ENCODE measurements at regions not wholly inside any gene's neighbourhood (a gene's known extent, or its start where the extent isn't known, plus 50 kb on each side); places are given as distances from the start of the nearest gene placed in this dataset.

DNA sequence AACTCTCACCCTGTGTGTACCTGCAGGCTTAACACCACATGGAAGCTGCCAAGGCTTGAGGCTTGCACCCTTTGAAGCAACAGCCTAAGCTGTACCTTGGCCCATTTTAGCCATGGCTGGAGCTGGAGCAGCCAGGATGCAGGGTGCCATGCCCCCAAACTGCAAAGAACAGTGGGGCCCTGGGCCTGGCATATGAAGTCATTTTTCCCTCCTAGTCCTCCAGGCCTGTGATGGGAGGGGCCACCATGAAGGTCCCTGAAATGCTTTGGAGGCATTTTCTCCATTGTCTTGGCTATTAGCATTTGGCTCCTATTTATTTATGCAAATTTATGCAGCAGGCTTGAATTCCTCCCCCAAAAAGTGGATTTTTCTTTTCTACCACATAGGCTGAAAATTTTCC, 238.4 kb downstream of the CDCA7 start:
- Histone ChIP-seq H3K4me2 (ENCODE audit: insufficient read depth in 1 of 2, low read depth in 2 of 2, low read length in 2 of 2) (no peak overlapping the region), H2AK5ac (ENCODE audit: low read depth, low read length) (no peak overlapping the region), H3K9me3 (ENCODE audit: insufficient read depth in 2 of 2, low read depth in 1 of 2, low read length in 1 of 2) (peaks cover 13 to 16% of the 10 kb centered on the region in 2 experiments), H2BK15ac (ENCODE audit: low read length) (no peak overlapping the region), H4K91ac (replicated peaks; ENCODE audit: insufficient read length, low read length) (no peak overlapping the region), H3K36me3 (ENCODE audit: control insufficient read depth in 2 of 4, insufficient read depth in 4 of 4, low read length in 3 of 4) (no peaks in the 10 kb centered on the region), H3K27me3 (replicated peaks in 1 of 4; ENCODE audit: control insufficient read depth in 3 of 4, extremely low read depth in 1 of 4, insufficient read depth in 3 of 4, low read length in 3 of 4) (no peaks in the 10 kb centered on the region), H3K14ac (ENCODE audit: insufficient read length) (no peak overlapping the region), H3K56ac (replicated peaks; ENCODE audit: insufficient read length, low read depth, low read length) (no peak overlapping the region), H2BK120ac (replicated peaks; ENCODE audit: low read depth, low read length) (no peak overlapping the region), H2BK20ac (ENCODE audit: low read length) (no peak overlapping the region), H2BK5ac (ENCODE audit: low read depth, low read length) (no peak overlapping the region), H2BK12ac (ENCODE audit: low read depth, low read length) (no peak overlapping the region), H4K5ac (ENCODE audit: insufficient read length, low read depth, low read length) (no peak overlapping the region), H3K4me3 (ENCODE audit: extremely low read depth in 1 of 4, insufficient read depth in 2 of 4, low read depth in 3 of 4, low read length in 4 of 4) (no peak overlapping the region), H3K4me1 (replicated peaks in 1 of 4; ENCODE audit: control insufficient read depth in 3 of 4, insufficient read depth in 4 of 4, low read length in 3 of 4) (peaks cover 0 to 3% (median 0%) of the 10 kb centered on the region in 4 experiments; a peak in 2 of 7 replicates), H3K79me1 (ENCODE audit: low read depth, low read length) (no peaks in the 10 kb centered on the region), H4K20me1 (replicated peaks in 1 of 2; ENCODE audit: control insufficient read depth in 1 of 2, insufficient read depth in 2 of 2, low read length in 2 of 2) (no peaks in the 10 kb centered on the region), H3K23ac (ENCODE audit: insufficient read length) (no peak overlapping the region), H3K18ac (ENCODE audit: extremely low read depth, low read length) (no peak overlapping the region), H3K4ac (replicated peaks; ENCODE audit: insufficient read length, low read depth, low read length) (no peak overlapping the region), H3K23me2 (ENCODE audit: low read depth, low read length) (no peaks in the 10 kb centered on the region), H3K9ac (replicated peaks in 1 of 4; ENCODE audit: extremely low read depth in 1 of 4, low read depth in 3 of 4, low read length in 3 of 4) (no peak overlapping the region), H3K79me2 (ENCODE audit: control insufficient read depth in 1 of 2, insufficient read depth in 2 of 2, low read length in 2 of 2) (no peaks in the 10 kb centered on the region), H4K8ac (ENCODE audit: extremely low read depth, insufficient read depth, low read length) (no peak overlapping the region), H3K27ac (ENCODE audit: low read depth, low read length) (no peak overlapping the region), H2AFZ (ENCODE audit: low read length) (no peak overlapping the region)
- FAIRE-seq (no peak), DNase-seq (ENCODE audit: low read depth in 1 of 2, low spot score in 2 of 2) (no peak)
- CTCF ChIA-PET (ENCODE audit: partially characterized antibody), result no interaction called here
- POLR2A ChIA-PET (ENCODE audit: partially characterized antibody), result no interaction called here
- TF ChIP-seq JUN (IDR thresholded peaks at IDR 0.05; ENCODE audit: low read depth, low read length) (no peak), FOSL1 (IDR thresholded peaks at IDR 0.05; ENCODE audit: insufficient read depth, low read depth, low read length) (no peak), CHD2 (IDR thresholded peaks at IDR 0.05; ENCODE audit: low read length) (no peak), YY1 (IDR thresholded peaks at IDR 0.05; ENCODE audit: low read depth, low read length) (no peak)
